ENCODE measurements at regions not wholly inside any gene's neighbourhood (a gene's known extent, or its start where the extent isn't known, plus 50 kb on each side); places are given as distances from the start of the nearest gene placed in this dataset.
A peak's percentile ranks its signal among the peaks of the same experiment; 100 is the strongest.

DNA sequence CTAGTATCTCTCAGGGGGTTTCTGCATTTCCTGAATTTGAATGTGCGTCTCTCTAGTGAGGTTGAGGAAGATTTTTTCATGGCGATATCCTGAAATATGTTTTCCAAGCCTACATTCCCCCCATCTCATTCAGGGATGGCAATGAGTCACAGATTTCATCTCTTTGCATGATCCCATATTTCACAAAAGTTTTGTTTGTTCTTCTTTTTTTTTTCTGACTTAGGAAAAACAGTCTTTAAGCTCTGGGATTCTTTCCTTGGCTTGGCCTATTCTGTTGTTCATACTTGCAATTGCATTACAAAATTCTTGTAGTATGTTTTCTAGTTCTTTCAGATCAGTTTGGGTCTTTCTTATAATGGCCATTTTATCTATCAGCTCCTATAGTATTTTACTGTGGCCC, 136.5 kb downstream of the DSEL start:
- peak; percentile 80 for DNase-seq

DNA sequence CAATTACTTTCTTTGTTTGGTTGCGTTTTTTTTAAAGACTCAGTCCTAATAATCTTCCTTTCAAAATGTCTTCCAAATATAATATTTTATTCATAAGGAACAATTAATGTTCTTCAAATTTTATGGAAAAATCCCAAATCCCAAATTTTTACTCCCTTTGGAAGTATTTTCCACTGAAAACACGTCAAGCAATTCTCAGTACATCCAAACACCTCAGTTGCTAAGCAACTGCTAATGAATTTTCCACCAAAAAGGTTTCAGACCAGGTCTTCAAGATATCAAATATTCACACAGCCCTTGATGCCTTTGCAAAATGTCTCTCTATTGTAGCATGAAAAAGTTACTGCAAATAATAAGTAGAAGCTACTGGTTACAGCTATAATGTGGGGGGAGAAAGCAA, 140.1 kb downstream of the DSEL start:
- DNase-seq = no peak

DNA sequence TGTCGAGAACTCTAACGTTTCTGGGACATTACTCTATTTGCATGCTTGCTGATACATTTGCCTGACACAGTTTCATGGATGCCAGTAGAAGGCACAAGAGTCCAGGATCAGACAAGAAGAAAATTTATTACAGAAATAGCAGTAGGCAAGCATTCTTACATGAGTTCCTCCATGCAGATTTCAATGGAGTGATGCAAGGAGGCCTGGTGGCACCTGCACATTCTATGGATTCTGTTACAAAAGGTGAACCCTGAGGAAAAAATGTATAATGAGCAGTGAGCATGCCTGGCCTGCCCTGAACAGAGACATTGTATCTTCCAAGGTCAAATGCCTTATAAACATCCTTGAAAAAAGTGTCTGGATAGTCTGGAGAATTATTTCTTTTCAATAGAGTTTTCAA, 142.9 kb downstream of the DSEL start:
- no peak for DNase-seq

DNA sequence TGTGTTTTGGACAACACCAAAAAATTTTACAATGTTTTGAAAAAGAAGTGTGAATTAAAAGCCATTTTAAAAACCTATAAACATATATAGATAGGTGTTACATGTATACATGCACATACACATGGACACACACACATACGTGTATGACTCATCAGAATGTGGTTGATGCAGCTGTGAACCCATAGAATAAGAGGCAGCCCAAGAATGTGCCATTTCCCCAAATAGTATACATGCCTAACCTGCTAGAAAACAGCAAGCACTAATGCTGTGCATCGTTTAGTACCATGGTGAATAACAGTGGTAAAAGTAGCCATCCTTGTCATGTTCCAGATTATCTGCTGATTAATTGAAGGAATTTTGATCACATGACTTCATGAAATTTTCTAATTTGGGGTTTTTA, 149.0 kb downstream of the DSEL start:
- peak; percentile 54 for DNase-seq

- no peak for DNase-seq
Measured at GRCh38 chr18:67363694-67364093, 152.8 kb downstream of the DSEL start.

DNA sequence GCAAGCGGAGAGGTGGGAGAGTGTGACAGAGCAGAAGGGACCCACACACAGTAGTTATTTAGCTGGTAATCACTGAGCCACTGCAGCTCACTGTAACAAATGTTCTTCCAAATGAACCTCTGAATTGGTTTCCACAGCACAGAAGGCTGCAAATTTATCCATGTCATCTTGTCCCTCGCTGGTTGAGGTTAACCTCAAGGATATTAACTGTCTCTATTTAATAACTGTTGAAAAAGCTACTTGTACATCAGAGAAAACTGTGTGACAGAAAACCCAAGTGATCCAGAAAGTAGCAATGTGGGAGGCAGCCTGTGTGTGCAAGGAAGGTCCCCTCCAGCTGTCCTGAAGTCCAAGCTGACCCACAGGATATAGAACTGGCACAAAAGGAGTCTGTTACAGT, 153.6 kb downstream of the DSEL start:
- peak; percentile 36 for DNase-seq

DNA sequence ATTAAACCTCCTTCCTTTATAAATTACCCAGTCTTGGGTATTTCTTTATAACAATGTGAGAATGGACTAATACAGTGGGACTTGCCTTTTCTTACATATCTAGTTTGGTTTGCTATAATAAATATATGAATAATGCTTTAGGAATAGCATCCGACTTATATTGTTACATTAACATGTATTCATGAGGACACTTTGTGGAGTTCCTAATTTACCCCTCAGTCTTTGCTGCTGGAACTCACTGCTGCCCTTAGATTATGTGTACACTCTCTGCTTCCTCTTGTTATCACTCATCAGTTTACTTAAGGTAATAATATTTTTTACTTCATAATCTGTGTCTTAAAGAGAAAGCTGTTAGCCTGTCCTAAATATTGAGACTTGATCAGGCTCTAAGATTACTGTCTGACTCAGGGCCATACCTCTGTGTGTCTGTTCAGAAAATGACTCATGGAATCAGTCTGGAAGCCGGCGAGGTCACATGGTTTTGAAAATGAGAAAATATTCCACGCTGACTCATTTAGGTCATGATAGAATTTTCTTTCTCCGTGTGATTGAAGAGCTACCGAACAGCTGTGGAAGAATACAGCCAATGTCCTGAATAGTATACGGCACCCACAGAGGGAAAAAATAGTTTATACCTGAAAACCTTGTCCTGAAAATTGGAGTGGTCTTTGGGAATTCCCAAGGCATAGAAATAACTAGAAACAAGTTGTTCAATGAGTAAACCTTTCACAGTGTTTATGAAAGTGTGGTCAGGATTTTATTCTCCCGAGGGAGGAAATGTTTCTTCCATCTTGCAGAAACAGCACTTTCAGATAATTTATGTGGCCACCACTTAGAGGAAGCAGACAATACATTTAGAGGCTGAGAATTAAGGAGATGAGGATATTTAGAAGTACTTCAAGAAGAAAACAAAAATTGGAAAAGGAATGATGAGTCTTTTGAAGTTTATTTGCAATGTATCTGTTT, 156.4 kb downstream of the DSEL start:
- DNase-seq = peak; percentile 94

DNA sequence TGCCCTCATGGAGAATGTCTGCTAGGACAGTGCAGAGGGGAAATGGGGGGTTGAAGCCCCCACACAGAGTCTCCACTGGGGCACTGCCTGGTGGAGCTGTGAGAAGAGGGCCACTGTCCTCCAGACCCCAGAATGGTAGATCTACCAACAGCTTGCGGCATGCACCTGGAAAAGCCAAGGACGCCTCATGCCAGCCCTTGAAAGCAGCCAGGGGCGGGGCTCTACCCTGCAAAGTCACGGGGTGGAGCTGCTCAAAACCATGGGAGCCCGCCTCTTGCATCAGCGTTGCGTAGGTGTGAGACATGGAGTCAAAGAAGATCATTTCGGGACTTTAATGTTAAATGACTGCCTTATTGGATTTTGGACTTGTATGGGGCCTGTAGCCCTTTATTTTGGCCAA, 157.6 kb downstream of the DSEL start:
- no peak for DNase-seq

DNA sequence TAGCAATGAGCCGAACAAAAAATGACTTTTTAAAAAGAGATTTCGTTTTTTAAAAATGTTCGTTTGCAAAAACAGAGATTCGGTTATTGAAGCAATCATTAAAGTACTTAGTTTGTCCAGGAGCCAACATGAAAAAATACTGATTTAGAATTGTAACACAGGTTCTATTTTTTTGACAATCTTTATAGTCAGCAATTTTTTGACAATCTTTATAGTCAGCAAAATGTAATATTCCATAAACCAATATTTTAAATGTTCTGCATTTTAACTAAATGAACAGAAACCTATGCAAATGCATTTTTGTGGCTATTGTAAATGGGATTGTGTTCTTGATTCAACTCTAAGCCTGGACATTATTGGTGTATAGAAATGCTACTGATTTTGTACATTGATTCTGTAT, 161.8 kb downstream of the DSEL start:
- no peak for DNase-seq

DNA sequence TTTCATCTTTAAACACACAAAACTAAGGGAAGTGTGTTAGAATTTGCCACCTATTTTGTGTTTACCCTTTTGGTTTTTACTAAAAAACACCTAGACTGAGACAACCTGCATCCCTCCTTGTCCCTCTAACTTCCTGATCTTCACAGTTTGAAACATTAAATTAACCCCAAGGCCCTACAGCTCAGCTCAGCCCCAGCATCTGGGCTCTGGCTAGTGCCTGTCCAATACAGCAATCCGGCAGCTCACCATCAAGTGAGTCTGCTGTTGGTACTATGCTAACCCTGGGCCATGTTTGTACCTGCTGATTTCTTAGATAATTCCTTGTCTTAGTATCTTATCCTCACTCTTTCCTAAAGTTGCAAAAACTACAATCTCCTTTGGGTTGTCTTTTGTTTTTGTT, 162.4 kb downstream of the DSEL start:
- no peak for DNase-seq

- no peak for DNase-seq
Measured at GRCh38 chr18:67347438-67347837, 169.1 kb downstream of the DSEL start.

DNA sequence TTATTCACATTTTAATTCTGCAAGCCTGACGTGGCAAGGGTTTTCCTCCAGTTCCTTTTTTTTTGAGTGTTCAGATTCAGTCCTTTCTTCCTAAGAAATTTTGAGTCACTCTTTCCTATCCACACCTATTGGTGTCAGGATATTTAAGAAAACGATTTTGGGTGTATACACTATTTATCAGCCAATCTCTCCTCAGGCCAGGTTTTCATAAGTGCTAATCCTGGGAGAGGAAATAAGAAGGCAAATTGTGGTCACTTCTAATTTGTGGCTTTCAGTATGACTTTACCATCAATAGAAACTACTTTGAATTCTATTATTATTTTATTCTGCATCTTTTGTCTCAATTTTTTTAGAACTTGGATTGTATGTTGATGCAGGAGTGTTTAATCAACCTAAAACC, 174.4 kb downstream of the DSEL start:
- no peak for DNase-seq

DNA sequence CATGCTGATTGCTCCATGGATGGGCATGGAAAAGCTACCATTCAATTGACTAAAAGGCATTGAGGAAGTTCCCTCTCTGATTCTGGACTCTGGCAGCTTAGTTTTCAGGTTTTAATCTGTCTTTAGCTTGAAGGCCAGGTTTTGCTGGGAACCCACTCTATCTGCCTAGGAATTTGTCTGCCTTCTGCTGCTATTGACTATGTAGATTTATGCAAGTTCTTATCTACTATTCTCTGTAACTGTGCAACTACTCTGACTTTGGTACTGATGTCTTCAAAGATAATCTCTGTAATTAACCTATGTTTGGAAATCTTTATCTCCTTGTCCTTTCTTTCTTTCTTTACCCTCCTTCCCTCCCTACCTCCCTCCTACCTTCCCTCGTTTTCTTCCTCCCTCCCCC, 178.8 kb downstream of the DSEL start:
- no peak for DNase-seq

DNA sequence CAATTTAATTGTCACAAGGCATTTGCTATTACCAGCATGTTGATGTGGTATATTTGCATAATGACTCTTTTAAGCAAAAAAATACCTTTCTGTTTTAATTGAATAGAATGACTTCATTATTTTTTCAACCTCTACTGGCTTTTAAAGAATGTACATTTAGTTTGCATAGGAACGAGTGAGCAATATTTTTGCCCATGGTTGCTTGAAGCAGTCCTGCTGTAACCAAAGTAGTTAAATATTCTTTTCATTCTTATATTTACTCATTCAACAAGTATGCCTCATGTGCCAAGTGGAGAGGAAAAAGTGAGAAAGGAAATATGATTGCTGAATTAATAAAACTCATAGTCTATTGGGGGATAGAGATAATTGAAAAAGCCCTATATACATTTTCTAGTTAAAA, 184.7 kb downstream of the DSEL start:
- peak; percentile 35 for DNase-seq

- no peak for DNase-seq
Measured at GRCh38 chr18:67319109-67319508, 197.4 kb downstream of the DSEL start.

GRCh38 chr18:67318651-67319050, 197.9 kb downstream of the DSEL start:
- peak; percentile 87 for DNase-seq

DNA sequence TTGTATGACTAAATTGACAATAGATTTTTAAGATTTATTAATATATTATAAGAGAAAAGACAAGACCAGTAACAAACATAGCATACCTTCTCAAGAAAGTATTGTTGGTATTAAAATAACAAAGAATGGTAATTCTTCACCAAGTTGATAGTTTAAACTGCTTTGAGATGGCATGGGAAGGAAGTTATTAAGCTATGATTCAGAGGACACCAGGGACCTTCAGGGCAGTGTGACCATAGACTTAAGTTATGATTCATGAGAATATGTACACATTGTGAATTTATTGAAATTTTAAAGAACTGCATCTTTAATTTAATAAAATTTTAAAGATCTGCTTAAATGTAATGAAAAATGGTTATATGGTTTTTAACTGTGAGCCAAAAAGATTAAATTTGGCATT, 205.7 kb downstream of the DSEL start:
- peak; percentile 82 for DNase-seq

- DNase-seq = no peak
Measured at GRCh38 chr18:67308819-67309218, 207.7 kb downstream of the DSEL start.

GRCh38 chr18:67305466-67305865, 211.1 kb downstream of the DSEL start:
- no peak for DNase-seq

GRCh38 chr18:67302043-67302442, 214.5 kb downstream of the DSEL start:
- peak; percentile 38 for DNase-seq

DNA sequence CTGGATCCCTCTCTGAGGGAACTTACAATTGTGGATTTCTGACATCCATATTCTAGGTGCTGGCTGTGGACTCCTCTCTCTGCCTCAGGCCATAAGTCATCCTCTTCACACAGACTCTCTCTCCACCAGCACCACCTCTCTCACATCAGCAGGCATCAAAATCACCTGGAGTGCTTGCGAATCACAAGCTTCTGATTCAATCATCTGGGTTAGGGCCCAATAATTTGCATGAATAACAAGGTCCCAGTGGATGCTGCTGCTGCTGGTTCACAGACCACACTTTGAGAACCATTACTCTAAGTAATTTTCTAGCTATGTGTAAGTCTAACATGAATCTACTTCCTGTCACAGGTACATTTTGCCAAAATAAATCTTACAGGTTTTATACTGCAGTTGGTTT, 214.9 kb downstream of the DSEL start:
- no peak for DNase-seq

DNA sequence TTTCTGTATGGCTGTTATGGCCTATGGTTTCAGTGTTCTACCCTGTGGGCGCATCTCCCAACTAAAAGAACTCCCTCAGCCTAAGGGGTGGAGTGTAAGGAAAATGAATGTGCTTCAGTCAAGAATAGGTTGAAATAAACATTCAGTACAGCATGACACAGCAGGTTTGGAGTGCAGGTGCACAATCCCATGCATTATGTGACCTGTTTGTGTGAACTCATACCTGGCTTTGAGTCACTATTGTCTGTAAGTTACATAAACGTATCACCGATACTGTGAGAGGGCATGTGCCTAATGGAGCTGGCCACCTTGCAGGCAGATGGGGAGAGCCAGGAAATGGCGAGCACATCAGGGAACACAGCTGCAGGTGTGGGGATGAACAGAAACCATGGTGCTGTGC, 216.0 kb downstream of the DSEL start:
- no peak for DNase-seq

GRCh38 chr18:67292814-67293213, 223.7 kb downstream of the DSEL start:
- DNase-seq = no peak

DNA sequence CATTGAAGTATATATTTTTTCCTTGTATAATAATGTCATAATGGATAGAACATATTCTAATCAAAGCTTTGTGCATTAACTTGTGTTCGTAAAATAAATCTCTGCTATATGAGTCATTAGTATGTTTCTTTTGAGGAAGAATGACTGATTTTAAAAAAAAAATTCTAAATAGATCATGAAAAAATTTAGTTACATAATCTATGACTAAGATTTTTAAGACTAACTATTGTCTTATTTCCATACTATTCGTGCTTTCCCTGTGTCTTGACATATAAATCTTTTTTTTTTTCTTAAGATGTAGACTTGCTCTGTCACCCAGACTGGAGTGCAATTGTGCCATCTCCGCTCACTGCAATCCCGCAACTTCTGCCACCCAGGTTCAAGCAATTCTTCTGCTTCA, 226.1 kb downstream of the DSEL start:
- no peak for DNase-seq

GRCh38 chr18:67285583-67285982, 230.9 kb downstream of the DSEL start:
- no peak for DNase-seq
